HG03558 (cell line): ENCODE measurements at regions not wholly inside any gene's neighbourhood (a gene's known extent, or its start where the extent isn't known, plus 50 kb on each side); places are given as distances from the start of the nearest gene placed in this dataset.
"Not testable (repeated sequence)": the region's sequence is repeated elsewhere in the genome, so short reads cannot be mapped to it uniquely, and the experiment has no call there.

Experiments used
- ATAC-seq: cut with Tn5 transposase; IDR thresholded peaks from one replicate; pipeline ENCODE4 v1.9.1; 2021; ENCODE audit warnings: moderate number of reproducible peaks; ENCODE audit not compliant: unreplicated experiment; ENCODE audit errors: extremely low read depth

- ATAC-seq = no peak
These were observed 528.5 kb upstream of the ZP4 start for GRCh38 chr1:238419209-238419608.

GRCh38 chr1:238409932-238410331, 519.2 kb upstream of the ZP4 start:
- no peak for ATAC-seq

- ATAC-seq = no peak
These were observed 518.6 kb upstream of the ZP4 start for GRCh38 chr1:238409191-238409850.

- no peak for ATAC-seq
These were observed 518.0 kb upstream of the ZP4 start for GRCh38 chr1:238408737-238409136.

- no peak for ATAC-seq
These were observed 515.6 kb upstream of the ZP4 start for GRCh38 chr1:238406098-238406860.

- no peak for ATAC-seq
These were observed 514.2 kb upstream of the ZP4 start for GRCh38 chr1:238404921-238405320.

- ATAC-seq = no peak
These were observed 513.8 kb upstream of the ZP4 start for GRCh38 chr1:238404481-238404880.

GRCh38 chr1:238401144-238401543, 510.4 kb upstream of the ZP4 start:
- ATAC-seq = no peak

GRCh38 chr1:238399558-238399957, 508.8 kb upstream of the ZP4 start:
- no peak for ATAC-seq

GRCh38 chr1:238396140-238396539, 505.4 kb upstream of the ZP4 start:
- ATAC-seq = no peak

GRCh38 chr1:238384381-238384780, 493.7 kb upstream of the ZP4 start:
- ATAC-seq = no peak

GRCh38 chr1:238380167-238380566, 489.4 kb upstream of the ZP4 start:
- no peak for ATAC-seq

- ATAC-seq = not testable (repeated sequence)
These were observed 488.7 kb upstream of the ZP4 start for GRCh38 chr1:238379446-238379845.

- ATAC-seq = no peak
These were observed 486.7 kb upstream of the ZP4 start for GRCh38 chr1:238377280-238377919.

GRCh38 chr1:238370599-238370998, 479.9 kb upstream of the ZP4 start:
- no peak for ATAC-seq

- ATAC-seq = no peak
These were observed 473.6 kb upstream of the ZP4 start for GRCh38 chr1:238364214-238364892.

- ATAC-seq = no peak
These were observed 469.8 kb upstream of the ZP4 start for GRCh38 chr1:238360474-238360873.

GRCh38 chr1:238350471-238350870, 459.7 kb upstream of the ZP4 start:
- no peak for ATAC-seq

- no peak for ATAC-seq
These were observed 455.6 kb upstream of the ZP4 start for GRCh38 chr1:238346340-238346739.

- no peak for ATAC-seq
These were observed 455.1 kb upstream of the ZP4 start for GRCh38 chr1:238345837-238346236.

GRCh38 chr1:238343852-238344251, 453.1 kb upstream of the ZP4 start:
- no peak for ATAC-seq
